ENCODE measurements at regions not wholly inside any gene's neighbourhood (a gene's known extent, or its start where the extent isn't known, plus 50 kb on each side); places are given as distances from the start of the nearest gene placed in this dataset.
A peak's percentile ranks its signal among the peaks of the same experiment; 100 is the strongest.
"Not testable (repeated sequence)": the region's sequence is repeated elsewhere in the genome, so short reads cannot be mapped to it uniquely, and the experiment has no call there.

DNA sequence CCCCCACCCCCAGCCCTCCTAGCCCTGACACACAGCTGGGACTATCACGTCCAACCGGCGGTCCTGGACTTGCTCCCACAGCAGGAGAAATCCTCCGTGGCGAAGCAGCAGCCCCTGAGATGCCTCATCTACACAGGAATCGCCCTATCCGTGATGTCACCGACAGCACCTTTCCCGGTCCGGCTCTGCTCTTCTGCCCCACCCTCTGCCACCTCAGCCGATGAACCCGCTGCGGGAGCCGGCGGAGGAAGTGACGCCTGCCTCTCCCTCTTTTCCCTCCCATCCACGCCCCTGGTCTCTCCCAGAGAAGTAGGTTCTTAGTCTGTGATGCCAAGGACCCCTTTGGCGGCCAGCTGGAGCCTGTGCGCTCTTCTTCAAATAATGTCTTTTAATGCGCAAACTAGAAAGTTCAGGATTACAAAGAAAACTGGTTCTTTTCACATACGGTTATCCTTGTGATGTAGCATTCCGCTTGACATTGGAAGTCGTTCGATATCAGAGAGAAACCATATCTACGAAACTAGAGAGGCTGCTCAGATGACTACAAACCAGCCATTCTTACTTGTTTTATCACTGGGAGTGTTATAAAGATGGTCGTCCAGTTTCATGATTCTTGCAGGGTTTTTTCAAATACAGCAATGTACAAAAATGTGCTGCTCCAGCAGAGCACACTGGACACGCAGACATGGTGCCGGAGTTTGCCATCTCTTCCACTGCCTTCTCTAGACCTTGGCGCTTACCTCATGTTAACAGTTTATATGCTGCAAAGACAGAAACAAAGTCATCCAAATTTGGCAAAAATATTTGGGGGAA, 120.3 kb downstream of the PPIAL4G start:
- Mint-ChIP-seq H3K36me3 (ENCODE audit: insufficient read depth, unreplicated experiment) (peaks cover 7% of the 10 kb centered on the region), H3K27ac (ENCODE audit: low read depth, unreplicated experiment) (no peak overlapping the region), H3K4me1 (ENCODE audit: insufficient read depth, unreplicated experiment) (no peaks in the 10 kb centered on the region), H3K9me3 (ENCODE audit: unreplicated experiment) (no peaks in the 10 kb centered on the region), H3K27me3 (ENCODE audit: insufficient read depth, unreplicated experiment) (peaks cover 9% of the 10 kb centered on the region), H3K4me3 (ENCODE audit: unreplicated experiment) (peak overlapping the region; percentile 40)
- POLR2A ChIA-PET = interaction anchor here (0.7 kb wide), 1 partner anchor 28 kb away, joined by 3 read pairs; no protein-coding TSS in a partner anchor
- TF ChIP-seq, protein P1, sequence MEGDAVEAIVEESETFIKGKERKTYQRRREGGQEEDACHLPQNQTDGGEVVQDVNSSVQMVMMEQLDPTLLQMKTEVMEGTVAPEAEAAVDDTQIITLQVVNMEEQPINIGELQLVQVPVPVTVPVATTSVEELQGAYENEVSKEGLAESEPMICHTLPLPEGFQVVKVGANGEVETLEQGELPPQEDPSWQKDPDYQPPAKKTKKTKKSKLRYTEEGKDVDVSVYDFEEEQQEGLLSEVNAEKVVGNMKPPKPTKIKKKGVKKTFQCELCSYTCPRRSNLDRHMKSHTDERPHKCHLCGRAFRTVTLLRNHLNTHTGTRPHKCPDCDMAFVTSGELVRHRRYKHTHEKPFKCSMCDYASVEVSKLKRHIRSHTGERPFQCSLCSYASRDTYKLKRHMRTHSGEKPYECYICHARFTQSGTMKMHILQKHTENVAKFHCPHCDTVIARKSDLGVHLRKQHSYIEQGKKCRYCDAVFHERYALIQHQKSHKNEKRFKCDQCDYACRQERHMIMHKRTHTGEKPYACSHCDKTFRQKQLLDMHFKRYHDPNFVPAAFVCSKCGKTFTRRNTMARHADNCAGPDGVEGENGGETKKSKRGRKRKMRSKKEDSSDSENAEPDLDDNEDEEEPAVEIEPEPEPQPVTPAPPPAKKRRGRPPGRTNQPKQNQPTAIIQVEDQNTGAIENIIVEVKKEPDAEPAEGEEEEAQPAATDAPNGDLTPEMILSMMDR (IDR thresholded peaks at IDR 0.05; ENCODE audit: unreplicated experiment) = no peak
- intact Hi-C loops (cut with micrococcal nuclease) = no loop called here
- peak; percentile 66 for DNase-seq (ENCODE audit: unreplicated experiment)
- no TSS peak for BruUV-seq (replicated peaks)
- CTCF ChIA-PET = no interaction called here

DNA sequence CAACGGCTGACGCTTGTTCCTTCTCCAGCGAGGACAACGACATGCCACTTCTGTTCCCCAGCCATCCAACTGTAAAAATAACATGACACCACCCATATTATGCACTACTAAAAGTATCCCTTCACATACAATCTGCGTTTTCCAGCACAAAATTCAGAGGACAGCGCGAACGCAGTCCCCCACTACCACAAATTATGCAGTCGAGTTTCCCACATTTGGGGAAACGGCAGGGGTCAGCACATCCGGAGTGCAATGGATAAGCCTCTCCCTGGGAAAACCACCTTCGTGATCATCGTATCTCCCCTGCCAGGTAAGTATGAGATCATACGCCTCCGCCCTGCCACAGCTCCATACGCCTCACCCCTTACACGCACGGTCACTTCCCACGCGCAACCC, 120.9 kb downstream of the PPIAL4G start:
- TSS peak; percentile 99 for BruUV-seq (replicated peaks)
- ChIA-PET POLR2A (interaction anchor here (0.7 kb wide), 2 partner anchors 12 to 27 kb away, joined by 3 read pairs; no protein-coding TSS in a partner anchor), CTCF (no interaction called here)
- Mint-ChIP-seq H3K4me3 (ENCODE audit: unreplicated experiment) (peak overlapping the region; percentile 40), H3K27ac (ENCODE audit: low read depth, unreplicated experiment) (no peak overlapping the region), H3K9me3 (ENCODE audit: unreplicated experiment) (no peaks in the 10 kb centered on the region), H3K27me3 (ENCODE audit: insufficient read depth, unreplicated experiment) (peaks cover 16% of the 10 kb centered on the region), H3K4me1 (ENCODE audit: insufficient read depth, unreplicated experiment) (peaks cover 6% of the 10 kb centered on the region), H3K36me3 (ENCODE audit: insufficient read depth, unreplicated experiment) (peaks cover 11% of the 10 kb centered on the region)
- intact Hi-C loops (cut with micrococcal nuclease) = no loop called here
- DNase-seq (ENCODE audit: unreplicated experiment) = peak; percentile 34
- TF ChIP-seq, protein P1 (IDR thresholded peaks at IDR 0.05; ENCODE audit: unreplicated experiment) = no peak

DNA sequence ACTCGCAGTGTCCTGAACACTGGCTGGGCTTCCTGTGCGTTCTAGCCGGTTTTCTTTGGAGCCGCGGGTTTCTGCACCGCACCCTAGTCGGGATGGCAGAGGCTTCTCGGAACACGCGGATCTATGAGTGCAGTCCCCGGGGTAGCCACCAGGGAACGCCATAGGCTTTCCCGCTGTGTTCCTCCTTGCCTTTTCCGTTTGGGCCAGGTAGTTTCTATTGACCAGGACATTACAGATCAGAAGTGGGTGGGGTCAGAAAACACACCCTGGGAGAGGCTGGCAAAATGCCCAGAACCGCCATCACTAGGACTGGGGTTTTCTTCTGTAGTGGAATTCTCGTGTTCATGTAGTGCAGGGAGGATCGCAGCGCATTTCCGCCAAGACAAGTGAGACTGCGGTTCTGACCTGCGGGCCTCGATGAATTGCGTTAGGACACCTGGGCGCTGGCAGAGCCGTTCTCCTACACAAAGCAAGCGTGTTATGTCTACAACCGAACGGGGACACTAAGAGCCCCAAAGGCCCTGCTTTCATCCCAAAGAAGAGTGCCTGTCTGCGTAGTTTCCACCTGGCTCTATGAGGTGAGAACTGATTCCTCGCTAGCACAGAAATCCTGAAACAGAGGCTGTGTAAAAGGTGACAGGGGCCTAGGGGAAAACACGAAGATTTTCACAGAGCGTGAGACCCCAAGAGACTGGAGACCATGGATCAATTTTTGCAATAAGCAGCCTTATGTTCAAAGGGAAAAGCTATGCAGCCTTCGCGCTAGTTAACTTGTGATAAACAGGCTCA, 121.5 kb downstream of the PPIAL4G start:
- H3K9me3 Mint-ChIP-seq (ENCODE audit: unreplicated experiment); intact Hi-C loops (cut with micrococcal nuclease); DNase-seq (ENCODE audit: unreplicated experiment); H3K4me1 Mint-ChIP-seq (ENCODE audit: insufficient read depth, unreplicated experiment); BruUV-seq (replicated peaks); CTCF ChIA-PET; H3K27ac Mint-ChIP-seq (ENCODE audit: low read depth, unreplicated experiment): not testable (repeated sequence)
- H3K36me3 Mint-ChIP-seq (ENCODE audit: insufficient read depth, unreplicated experiment) = peaks cover 11% of the 10 kb centered on the region
- POLR2A ChIA-PET = interaction anchor here (0.7 kb wide), 1 partner anchor 12 kb away, joined by 3 read pairs; no protein-coding TSS in a partner anchor
- H3K27me3 Mint-ChIP-seq (ENCODE audit: insufficient read depth, unreplicated experiment) = peaks cover 21% of the 10 kb centered on the region
- peak overlapping the region; percentile 40 for H3K4me3 Mint-ChIP-seq (ENCODE audit: unreplicated experiment)

- ChIA-PET CTCF (interaction anchor here (1.6 to 4.5 kb wide), 2 partner anchors 12 to 14 kb away, joined by 7 to 20 read pairs; no protein-coding TSS in a partner anchor), POLR2A (interaction anchor here (1.7 kb wide), 1 partner anchor 22 kb away, joined by 7 read pairs; no protein-coding TSS in a partner anchor)
- no peak for DNase-seq (ENCODE audit: unreplicated experiment)
- Mint-ChIP-seq H3K4me3 (ENCODE audit: unreplicated experiment) (no peak overlapping the region), H3K4me1 (ENCODE audit: insufficient read depth, unreplicated experiment) (peaks cover 6% of the 10 kb centered on the region), H3K27me3 (ENCODE audit: insufficient read depth, unreplicated experiment) (peaks cover 36% of the 10 kb centered on the region), H3K9me3 (ENCODE audit: unreplicated experiment) (no peaks in the 10 kb centered on the region), H3K27ac (ENCODE audit: low read depth, unreplicated experiment) (no peak overlapping the region), H3K36me3 (ENCODE audit: insufficient read depth, unreplicated experiment) (peaks cover 4% of the 10 kb centered on the region)
- TF ChIP-seq, protein P1 (IDR thresholded peaks at IDR 0.05; ENCODE audit: unreplicated experiment) = no peak
- intact Hi-C loops (cut with micrococcal nuclease) = no loop called here
- BruUV-seq (replicated peaks) = no TSS peak
These were observed 126.1 kb downstream of the PPIAL4G start for GRCh38 chr1:148357037-148357436.
